HCT116 (cell line): ENCODE measurements at regions not wholly inside any gene's neighbourhood (a gene's known extent, or its start where the extent isn't known, plus 50 kb on each side); places are given as distances from the start of the nearest gene placed in this dataset.

ENCODE experiments used
- ATAC-seq: fragments of 200-7000 bp; cut with Tn5 transposase; 2 replicates; pipeline ENCODE4 v1.9.1; 2020; ENCODE audit warnings: mild to moderate bottlenecking, moderate library complexity
- BruUV-seq: library from RNA; stranded (reverse); fragments of 400-500 nt; replicated peaks from 2 replicates; lab custom pipeline; 2021; lab: Mats Ljungman, UMichigan
- CTCF ChIA-PET: fragments of 300-600 bp; sonication (Branson Sonifier 250); formaldehyde crosslinking; loops from one replicate; lab custom pipeline; 2021; ENCODE audit warnings: antibody characterized with exemption; lab: Charles Lee
- POLR2A ChIA-PET: fragments of 300-600, 350-600 bp; sonication (Branson Sonifier 250); formaldehyde crosslinking; loops from one replicate; lab custom pipeline; 2021; ENCODE audit warnings: antibody characterized with exemption; lab: Charles Lee
- RAD21 ChIA-PET, 2 experiments: fragments of 300-600 bp; sonication (Branson Sonifier 250); formaldehyde crosslinking; loops; one replicate each; lab custom pipeline; 2023; ENCODE audit warnings: low total read pairs in 2 of 2; ENCODE audit not compliant: uncharacterized antibody in 2 of 2, unreplicated experiment in 2 of 2, low non-redundant PET in 1 of 2; lab: Charles Lee
- DNase-seq: peaks from one replicate; pipeline ENCODE4 v3.0.0-alpha.2; 2010; ENCODE audit warnings: low read depth, low spot score
- H2AFZ ChIP-seq: fragments of 200-600 bp; shearing (Covaris generic), sonication (generic); 2 replicates; pipeline ENCODE4 v1.6.1; 2017; ENCODE audit warnings: low read depth, mixed run types, mixed read lengths, antibody characterized with exemption, low read length; ENCODE audit not compliant: poor library complexity, severe bottlenecking
- H3K27ac ChIP-seq: 2 replicates; pipeline ENCODE4 v1.5.1; 2012; ENCODE audit warnings: low read depth, low read length
- H3K27me3 ChIP-seq: fragments of 200-600 bp; sonication (generic); 2 replicates; pipeline ENCODE4 v1.6.1; 2016; ENCODE audit warnings: mixed run types, low read length, mixed read lengths; ENCODE audit not compliant: insufficient read depth
- H3K36me3 ChIP-seq, 2 experiments: fragments of 200-500 bp in 1 of 2; fragments of 200-600 bp in 1 of 2; sonication (Bioruptor generic) in 1 of 2; sonication (generic) in 1 of 2; 2 replicates each; pipeline versions ENCODE4 v1.5.1 to v1.6.1; 2014 to 2016; ENCODE audit warnings: low read length in 2 of 2, inconsistent platforms in 1 of 2, mixed read lengths in 1 of 2, mixed run types in 1 of 2; ENCODE audit not compliant: insufficient read depth in 2 of 2, control insufficient read depth in 1 of 2
- H3K4me1 ChIP-seq, 2 experiments: fragments of 200-600 bp in 1 of 2; sonication (generic) in 1 of 2; 2 replicates each; pipeline versions ENCODE4 v1.5.1 to v1.6.1; 2012 to 2017; ENCODE audit warnings: low read length in 2 of 2, inconsistent platforms in 1 of 2, mild to moderate bottlenecking in 1 of 2, mixed read lengths in 1 of 2, mixed run types in 1 of 2, moderate library complexity in 1 of 2; ENCODE audit not compliant: insufficient read depth in 2 of 2, control insufficient read depth in 1 of 2
- H3K4me2 ChIP-seq: fragments of 200-600 bp; sonication (generic); 2 replicates; pipeline ENCODE4 v1.6.1; 2017; ENCODE audit warnings: mixed run types, low read length, mixed read lengths
- H3K4me3 ChIP-seq, 2 experiments: fragments of 200-600 bp in 1 of 2; sonication (generic) in 1 of 2; replicated peaks in 1 of 2; 2 replicates each; pipeline ENCODE4 v1.5.1; 2011 to 2016; ENCODE audit warnings: low read length in 2 of 2, control low read depth in 1 of 2, low read depth in 1 of 2, mild to moderate bottlenecking in 1 of 2, mixed read lengths in 1 of 2, mixed run types in 1 of 2
- H3K79me2 ChIP-seq: fragments of 200-600 bp; sonication (generic); 2 replicates; pipeline ENCODE4 v1.6.1; 2017; ENCODE audit warnings: mild to moderate bottlenecking, mixed run types, low read length, moderate library complexity, mixed read lengths; ENCODE audit not compliant: insufficient read depth
- H3K9ac ChIP-seq: fragments of 200-600 bp; sonication (generic); 2 replicates; pipeline ENCODE4 v1.6.1; 2016; ENCODE audit warnings: low read length, mixed read lengths
- H3K9me2 ChIP-seq: fragments of 200-600 bp; sonication (generic), shearing (Covaris generic); 2 replicates; pipeline ENCODE4 v1.6.1; 2017; ENCODE audit warnings: mixed run types, mild to moderate bottlenecking, moderate library complexity; ENCODE audit not compliant: insufficient read depth
- H3K9me3 ChIP-seq, 2 experiments: fragments of 200-500 bp in 1 of 2; fragments of 200-600 bp in 1 of 2; sonication (Bioruptor generic) in 1 of 2; sonication (generic) in 1 of 2; 2 replicates each; pipeline ENCODE4 v1.6.1; 2014 to 2017; ENCODE audit warnings: low read length in 2 of 2, mixed read lengths in 2 of 2, inconsistent platforms in 1 of 2, low read depth in 1 of 2, mild to moderate bottlenecking in 1 of 2, mixed run types in 1 of 2, moderate library complexity in 1 of 2; ENCODE audit not compliant: control insufficient read depth in 1 of 2, insufficient read depth in 1 of 2
- H4K20me1 ChIP-seq: fragments of 200-600 bp; sonication (generic), shearing (Covaris generic); 2 replicates; pipeline ENCODE4 v1.6.1; 2017; ENCODE audit warnings: mixed run types, mild to moderate bottlenecking, moderate library complexity; ENCODE audit not compliant: insufficient read depth
- CBX3 ChIP-seq: IDR thresholded peaks from 2 replicates; pipeline ENCODE4 v1.6.1; 2012; ENCODE audit warnings: low read depth
- CEBPB ChIP-seq: IDR thresholded peaks from 2 replicates; pipeline ENCODE4 v1.6.1; 2012; ENCODE audit warnings: low read depth
- EGR1 ChIP-seq: IDR thresholded peaks from 2 replicates; pipeline ENCODE4 v1.6.1; 2012; ENCODE audit warnings: low read depth
- EZH2 ChIP-seq: fragments of 200-600 bp; sonication (generic); IDR thresholded peaks from 2 replicates; pipeline ENCODE4 v1.6.1; 2017; ENCODE audit warnings: antibody characterized with exemption, mixed run types
- EZH2phosphoT487 ChIP-seq: fragments of 200-600 bp; IDR thresholded peaks from 2 replicates; pipeline ENCODE4 v1.6.1; 2018; ENCODE audit warnings: antibody characterized with exemption, borderline replicate concordance
- JUND ChIP-seq: IDR thresholded peaks from 2 replicates; pipeline ENCODE4 v1.6.1; 2012
- POLR2AphosphoS5 ChIP-seq: IDR thresholded peaks from 2 replicates; pipeline ENCODE4 v1.6.1; 2011; ENCODE audit warnings: mild to moderate bottlenecking, low read depth, low read length, moderate library complexity
- RAD21 ChIP-seq: IDR thresholded peaks from 2 replicates; pipeline ENCODE4 v1.6.1; 2012; ENCODE audit warnings: low read depth, mild to moderate bottlenecking
- REST ChIP-seq: IDR thresholded peaks from 2 replicates; pipeline ENCODE4 v1.6.1; 2012; ENCODE audit warnings: low read depth
- SIN3A ChIP-seq: IDR thresholded peaks from 2 replicates; pipeline ENCODE4 v1.6.1; 2012; ENCODE audit warnings: low read depth
- SP1 ChIP-seq: IDR thresholded peaks from 2 replicates; pipeline ENCODE4 v1.6.1; 2012; ENCODE audit warnings: low read depth
- SRF ChIP-seq: IDR thresholded peaks from 2 replicates; pipeline ENCODE4 v1.6.1; 2012; ENCODE audit warnings: low read depth
- YY1 ChIP-seq: IDR thresholded peaks from 2 replicates; pipeline ENCODE4 v1.6.1; 2011; ENCODE audit warnings: low read length, low read depth, moderate library complexity, mild to moderate bottlenecking; ENCODE audit not compliant: insufficient replicate concordance; ENCODE audit errors: extremely low read depth
- ZBTB33 ChIP-seq: IDR thresholded peaks from 2 replicates; pipeline ENCODE4 v1.6.1; 2011; ENCODE audit warnings: mild to moderate bottlenecking, low read length, moderate library complexity; ENCODE audit not compliant: insufficient replicate concordance; ENCODE audit errors: extremely low read depth
- ZFX ChIP-seq: fragments of 450-650 bp; IDR thresholded peaks from 2 replicates; pipeline ENCODE4 v1.6.1; 2017
- ZNF274 ChIP-seq: fragments of 200-500 bp; sonication (Bioruptor generic); IDR thresholded peaks from 2 replicates; pipeline ENCODE4 v1.6.1; 2014; ENCODE audit warnings: mild to moderate bottlenecking, low read depth, low read length, inconsistent platforms
- intact Hi-C: fragments of 100-400 bp; cut with micrococcal nuclease; formaldehyde crosslinking; loops from 2 replicates; pipeline ENCODE4 v1.10.0; 2022
- TF ChIP-seq, protein P1 (sequence below): IDR thresholded peaks from 2 replicates; pipeline ENCODE4 v1.6.1; 2012
- TF ChIP-seq, protein P2 (sequence below): IDR thresholded peaks from 2 replicates; pipeline ENCODE4 v1.6.1; 2012

DNA sequence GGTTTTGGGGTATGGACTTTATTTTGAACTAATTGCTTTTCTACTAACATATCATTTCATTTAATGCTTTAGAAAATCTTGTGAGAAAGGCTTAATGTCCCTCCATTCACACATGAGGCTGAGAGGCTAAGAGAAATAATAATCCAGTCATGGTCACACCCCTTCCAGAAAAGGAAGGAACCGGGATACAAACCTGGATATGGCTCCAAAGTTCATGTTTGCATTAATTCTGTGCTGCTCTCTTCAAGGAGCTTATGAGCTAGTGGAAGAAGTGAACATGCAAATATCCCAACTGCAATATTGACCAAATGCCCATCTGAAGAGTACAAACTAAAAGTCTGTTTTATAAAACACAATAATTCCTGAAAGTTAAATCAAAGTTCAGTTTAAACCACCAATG is 732.1 kb upstream of the RIOK2 start:
- ChIA-PET RAD21 (no interaction called here), POLR2A (no interaction called here), CTCF (no interaction called here)
- Histone ChIP-seq H3K4me3 (no peak overlapping the region), H3K9ac (no peak overlapping the region), H3K4me1 (no peaks in the 10 kb centered on the region), H3K36me3 (no peaks in the 10 kb centered on the region), H3K27me3 (no peaks in the 10 kb centered on the region), H2AFZ (no peak overlapping the region), H3K4me2 (no peak overlapping the region), H3K27ac (no peak overlapping the region), H4K20me1 (no peaks in the 10 kb centered on the region), H3K9me3 (no peaks in the 10 kb centered on the region), H3K79me2 (no peaks in the 10 kb centered on the region), H3K9me2 (no peaks in the 10 kb centered on the region)
- ATAC-seq (no peak), DNase-seq (no peak)
- TF ChIP-seq SP1 (no peak), SIN3A (no peak), ZBTB33 (no peak), EZH2phosphoT487 (no peak), REST (no peak), JUND (no peak), ZFX (no peak), CEBPB (no peak), ZNF274 (no peak), YY1 (no peak), POLR2AphosphoS5 (no peak), EGR1 (no peak), CBX3 (no peak), RAD21 (no peak), EZH2 (no peak), SRF (no peak)
- TF ChIP-seq, protein P1, sequence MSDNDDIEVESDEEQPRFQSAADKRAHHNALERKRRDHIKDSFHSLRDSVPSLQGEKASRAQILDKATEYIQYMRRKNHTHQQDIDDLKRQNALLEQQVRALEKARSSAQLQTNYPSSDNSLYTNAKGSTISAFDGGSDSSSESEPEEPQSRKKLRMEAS = no peak
- TF ChIP-seq, protein P2, sequence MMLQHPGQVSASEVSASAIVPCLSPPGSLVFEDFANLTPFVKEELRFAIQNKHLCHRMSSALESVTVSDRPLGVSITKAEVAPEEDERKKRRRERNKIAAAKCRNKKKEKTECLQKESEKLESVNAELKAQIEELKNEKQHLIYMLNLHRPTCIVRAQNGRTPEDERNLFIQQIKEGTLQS = no peak
- intact Hi-C loops = no loop called here
- BruUV-seq = no TSS peak
